NCI-H2029 treated with DMSO at 0.1 percent for 48 hours (cell line): ENCODE measurements at regions not wholly inside any gene's neighbourhood (a gene's known extent, or its start where the extent isn't known, plus 50 kb on each side); places are given as distances from the start of the nearest gene placed in this dataset.

Source experiments
- DNase-seq: peaks from one replicate; lab custom pipeline; 2025; lab: John Stamatoyannopoulos, UW

- no peak for DNase-seq
These were observed 52.5 kb upstream of the NEDD4L start for GRCh38 chr18:57991552-57991951.

- no peak for DNase-seq
These were observed 54.5 kb upstream of the NEDD4L start for GRCh38 chr18:57989536-57989935.

- DNase-seq = no peak
These were observed 59.4 kb upstream of the NEDD4L start for GRCh38 chr18:57984490-57985115.

GRCh38 chr18:57983965-57984364 is 60.1 kb upstream of the NEDD4L start:
- DNase-seq = no peak

GRCh38 chr18:57983472-57983871 is 60.6 kb upstream of the NEDD4L start:
- DNase-seq = no peak

GRCh38 chr18:57982372-57983021 is 61.5 kb upstream of the NEDD4L start:
- no peak for DNase-seq

- no peak for DNase-seq
These were observed 62.6 kb upstream of the NEDD4L start for GRCh38 chr18:57981308-57982028.

- DNase-seq = peak; percentile 18
These were observed 63.3 kb upstream of the NEDD4L start for GRCh38 chr18:57980573-57981307.

- no peak for DNase-seq
These were observed 67.7 kb upstream of the NEDD4L start for GRCh38 chr18:57976230-57976773.

GRCh38 chr18:57975805-57976204 is 68.2 kb upstream of the NEDD4L start:
- no peak for DNase-seq

- no peak for DNase-seq
These were observed 69.3 kb upstream of the NEDD4L start for GRCh38 chr18:57974585-57975265.

- DNase-seq = no peak
These were observed 70.1 kb upstream of the NEDD4L start for GRCh38 chr18:57973889-57974288.

- no peak for DNase-seq
These were observed 73.5 kb upstream of the NEDD4L start for GRCh38 chr18:57970356-57971095.

GRCh38 chr18:57969824-57970223 is 74.2 kb upstream of the NEDD4L start:
- DNase-seq = no peak

- DNase-seq = no peak
These were observed 78.8 kb upstream of the NEDD4L start for GRCh38 chr18:57965246-57965645.

- no peak for DNase-seq
These were observed 82.0 kb upstream of the NEDD4L start for GRCh38 chr18:57961876-57962505.

GRCh38 chr18:57961411-57961810 is 82.6 kb upstream of the NEDD4L start:
- no peak for DNase-seq

GRCh38 chr18:57959278-57959677 is 84.7 kb upstream of the NEDD4L start:
- no peak for DNase-seq

GRCh38 chr18:57957210-57957609 is 86.8 kb upstream of the NEDD4L start:
- DNase-seq = no peak

- no peak for DNase-seq
These were observed 87.5 kb upstream of the NEDD4L start for GRCh38 chr18:57956491-57956890.

- no peak for DNase-seq
These were observed 89.1 kb upstream of the NEDD4L start for GRCh38 chr18:57954935-57955334.
